Astrocyte of the cerebellum (primary cell): ENCODE measurements at regions not wholly inside any gene's neighbourhood (a gene's known extent, or its start where the extent isn't known, plus 50 kb on each side); places are given as distances from the start of the nearest gene placed in this dataset.

Source experiments
- DNase-seq: peaks from one replicate; pipeline ENCODE4 v3.0.0-alpha.2; 2011; ENCODE audit warnings: low read depth
- H3K4me3 ChIP-seq: 2 replicates; pipeline ENCODE4 v1.5.1; 2011; ENCODE audit warnings: mild to moderate bottlenecking, low read depth, low read length, moderate library complexity
- in situ Hi-C: cut with HindIII; loops from 2 replicates; pipeline ENCODE4 v1.10.0; 2017; ENCODE audit warnings: low sequenced_read_pairs
- TF ChIP-seq, protein P1 (sequence below): IDR thresholded peaks from 2 replicates; pipeline ENCODE4 v1.5.1; 2012; ENCODE audit warnings: low read length, low read depth, moderate library complexity, mild to moderate bottlenecking; ENCODE audit errors: missing control alignments

DNA sequence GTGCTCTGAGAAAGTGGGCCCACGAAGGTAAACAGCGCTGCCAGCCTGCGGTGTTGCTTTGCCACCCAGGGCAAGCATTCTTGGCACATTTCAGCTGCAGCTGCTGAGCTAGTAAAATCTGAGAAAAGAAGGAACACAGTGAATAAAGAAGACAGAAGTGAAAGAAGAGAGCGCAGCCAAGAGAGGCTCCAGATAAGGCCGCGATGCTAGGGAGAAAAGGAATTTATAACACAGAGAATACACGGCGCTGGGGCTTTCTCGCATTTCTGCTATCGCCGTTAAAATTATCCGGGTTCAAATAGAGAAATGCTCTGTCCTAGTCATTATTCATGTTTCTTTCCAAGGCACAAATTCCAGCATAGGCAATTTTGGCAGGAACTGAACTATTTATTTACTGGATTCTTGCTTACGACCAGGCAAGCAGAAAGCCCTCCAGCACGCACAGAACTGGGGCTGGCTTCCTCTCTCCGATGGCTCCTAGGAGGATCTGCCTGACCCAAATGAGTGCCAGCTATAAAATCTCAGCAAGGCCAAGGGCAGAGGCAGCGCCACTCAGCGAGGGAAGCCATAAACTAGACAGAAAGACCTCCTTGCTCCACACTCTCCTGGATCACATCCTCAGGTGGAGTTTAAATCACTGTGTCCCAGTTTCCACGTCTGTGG is 111.2 kb downstream of the ATPSCKMT start:
- in situ Hi-C loops = no loop called here
- DNase-seq = no peak
- TF ChIP-seq, protein P1, sequence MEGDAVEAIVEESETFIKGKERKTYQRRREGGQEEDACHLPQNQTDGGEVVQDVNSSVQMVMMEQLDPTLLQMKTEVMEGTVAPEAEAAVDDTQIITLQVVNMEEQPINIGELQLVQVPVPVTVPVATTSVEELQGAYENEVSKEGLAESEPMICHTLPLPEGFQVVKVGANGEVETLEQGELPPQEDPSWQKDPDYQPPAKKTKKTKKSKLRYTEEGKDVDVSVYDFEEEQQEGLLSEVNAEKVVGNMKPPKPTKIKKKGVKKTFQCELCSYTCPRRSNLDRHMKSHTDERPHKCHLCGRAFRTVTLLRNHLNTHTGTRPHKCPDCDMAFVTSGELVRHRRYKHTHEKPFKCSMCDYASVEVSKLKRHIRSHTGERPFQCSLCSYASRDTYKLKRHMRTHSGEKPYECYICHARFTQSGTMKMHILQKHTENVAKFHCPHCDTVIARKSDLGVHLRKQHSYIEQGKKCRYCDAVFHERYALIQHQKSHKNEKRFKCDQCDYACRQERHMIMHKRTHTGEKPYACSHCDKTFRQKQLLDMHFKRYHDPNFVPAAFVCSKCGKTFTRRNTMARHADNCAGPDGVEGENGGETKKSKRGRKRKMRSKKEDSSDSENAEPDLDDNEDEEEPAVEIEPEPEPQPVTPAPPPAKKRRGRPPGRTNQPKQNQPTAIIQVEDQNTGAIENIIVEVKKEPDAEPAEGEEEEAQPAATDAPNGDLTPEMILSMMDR = no peak
- H3K4me3 ChIP-seq = no peak overlapping the region

DNA sequence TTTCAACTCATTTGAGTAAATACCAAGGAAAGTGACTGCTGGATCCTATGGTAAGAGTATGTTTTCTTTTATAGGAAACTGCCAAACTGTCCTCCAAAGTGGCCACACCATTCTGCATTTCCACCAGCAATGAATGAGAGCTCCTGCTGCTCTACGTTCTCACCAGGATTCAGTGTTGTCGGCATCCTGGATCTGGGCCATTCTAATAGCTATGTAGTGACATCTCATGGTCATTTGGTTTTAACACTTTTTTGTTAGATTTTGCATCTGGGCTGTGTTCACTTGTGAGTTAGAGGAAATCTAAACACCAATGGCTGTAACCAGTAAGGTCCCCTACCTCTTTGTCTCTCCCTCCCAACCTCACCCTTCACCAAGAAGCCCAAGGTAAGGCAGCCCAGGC is 115.9 kb downstream of the ATPSCKMT start:
- TF ChIP-seq, protein P1 = no peak
- in situ Hi-C loops = no loop called here
- DNase-seq = no peak
- no peak overlapping the region for H3K4me3 ChIP-seq

DNA sequence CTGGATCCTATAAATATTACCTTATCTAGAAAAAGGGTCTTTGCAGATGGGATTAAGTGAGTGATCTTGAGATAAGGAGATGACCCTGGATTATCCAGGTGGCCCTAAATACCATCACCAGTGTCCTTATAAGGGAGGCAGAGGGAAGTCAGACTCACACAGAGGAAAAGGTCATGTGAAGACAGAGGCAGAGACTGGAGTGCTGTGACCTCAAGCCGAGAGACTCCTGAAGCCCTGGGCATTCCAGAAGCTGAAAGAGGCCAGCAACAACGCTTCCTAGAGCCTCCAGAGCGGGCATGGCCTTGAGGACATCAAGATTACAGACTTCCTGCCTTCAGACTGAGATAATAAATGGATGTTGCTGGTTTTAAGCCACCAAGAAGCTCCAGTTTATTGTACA is 118.8 kb downstream of the ATPSCKMT start:
- no peak for DNase-seq
- in situ Hi-C loops = no loop called here
- TF ChIP-seq, protein P1 = no peak
- no peak overlapping the region for H3K4me3 ChIP-seq

DNA sequence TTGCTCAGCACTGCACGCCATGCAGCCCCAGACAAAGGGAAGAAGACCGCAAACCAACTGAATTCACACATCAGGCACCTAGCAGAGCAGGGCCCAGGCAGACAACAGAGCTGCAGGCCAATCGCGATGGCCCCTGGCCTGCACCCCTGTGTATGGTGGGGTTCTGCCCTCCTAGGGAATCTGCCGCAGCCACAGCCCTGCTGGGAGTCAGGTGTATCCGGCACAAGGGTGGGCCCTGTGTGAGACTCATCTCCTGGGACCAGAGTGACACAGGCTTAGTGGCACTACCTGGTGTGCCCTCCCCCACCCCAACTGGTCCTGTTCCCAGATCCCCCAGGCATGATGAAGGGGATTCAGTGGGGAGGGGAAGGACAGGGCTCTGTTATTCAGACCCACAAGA is 122.8 kb downstream of the ATPSCKMT start:
- TF ChIP-seq, protein P1 = no peak
- no peak for DNase-seq
- in situ Hi-C loops = no loop called here
- no peak overlapping the region for H3K4me3 ChIP-seq

DNA sequence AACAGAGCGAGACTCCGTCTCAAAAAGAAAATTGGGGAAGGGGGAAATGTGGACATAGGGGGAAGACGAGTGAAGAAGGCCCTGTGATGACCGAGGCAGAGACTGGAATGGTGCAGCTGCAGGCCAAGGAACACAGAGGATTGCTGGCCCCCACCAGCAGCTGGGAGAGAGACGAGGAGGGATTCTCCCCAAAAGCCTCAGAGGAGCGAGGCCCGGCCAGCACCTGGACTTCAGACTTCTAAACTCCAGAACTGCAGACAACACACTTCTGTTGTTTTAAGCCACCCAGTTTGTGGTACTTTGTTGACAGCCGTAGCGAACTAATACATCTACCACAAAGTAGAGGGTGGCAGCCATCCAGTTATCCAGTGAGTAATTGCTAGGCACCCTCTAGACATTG is 124.6 kb downstream of the ATPSCKMT start:
- no peak overlapping the region for H3K4me3 ChIP-seq
- no peak for DNase-seq
- in situ Hi-C loops = no loop called here
- TF ChIP-seq, protein P1 = no peak

DNA sequence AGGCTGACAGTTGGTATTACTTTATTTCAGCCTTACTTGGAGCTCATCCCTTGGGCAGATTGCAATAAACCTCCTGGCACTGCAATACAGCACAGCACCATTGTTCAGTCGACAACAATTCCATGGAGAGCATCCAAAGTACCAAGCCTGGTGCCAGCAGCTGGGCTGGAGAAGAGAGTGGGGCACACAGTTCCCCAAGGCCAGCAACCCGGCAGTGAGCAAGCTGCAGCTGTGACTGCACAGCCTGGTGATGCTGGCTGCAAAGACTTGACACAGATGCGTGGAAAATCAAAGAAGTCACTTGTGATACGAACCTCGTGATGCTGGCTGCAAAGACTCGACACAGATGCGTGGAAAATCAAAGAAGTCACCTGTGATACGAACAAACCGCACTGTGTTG is 125.4 kb downstream of the ATPSCKMT start:
- TF ChIP-seq, protein P1 = no peak

More for the DNA sequence above, 125.4 kb downstream of the ATPSCKMT start:
- no peak for DNase-seq
- H3K4me3 ChIP-seq = no peak overlapping the region
- in situ Hi-C loops = no loop called here
